ENCODE measurements at regions not wholly inside any gene's neighbourhood (a gene's known extent, or its start where the extent isn't known, plus 50 kb on each side); places are given as distances from the start of the nearest gene placed in this dataset.

DNA sequence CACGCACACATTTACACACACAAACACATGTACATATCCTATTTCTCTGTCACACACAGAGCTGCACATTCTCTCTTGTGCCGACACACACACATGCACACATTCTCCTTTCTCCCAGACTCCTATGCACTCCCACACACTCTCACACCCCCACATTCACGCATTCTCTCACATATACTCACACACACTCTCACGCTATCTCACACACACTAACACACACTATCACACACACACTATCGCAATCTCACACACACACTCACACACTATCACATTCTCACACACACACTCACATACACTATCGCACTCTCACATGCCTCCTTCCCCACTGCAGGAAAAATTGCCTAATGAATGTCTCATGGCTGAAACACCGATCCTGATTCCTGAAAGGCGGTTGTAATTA lies 450.7 kb downstream of the AACS start:
- no peak overlapping the region for H2AFZ ChIP-seq
- H3K9me2 ChIP-seq (ENCODE audit: insufficient read depth): no peaks in the 10 kb centered on the region
- no peak for DNase-seq (ENCODE audit: low spot score)
- H3K27ac ChIP-seq (ENCODE audit: low read depth): no peak overlapping the region
- H3F3A ChIP-seq (replicated peaks; ENCODE audit: low read depth): no peaks in the 10 kb centered on the region
- no peaks in the 10 kb centered on the region for H3K9me3 Mint-ChIP-seq
- no peak overlapping the region for H3K4me3 Mint-ChIP-seq
- H3K4me1 ChIP-seq (ENCODE audit: insufficient read depth): no peaks in the 10 kb centered on the region
- no peak overlapping the region for H3K27ac Mint-ChIP-seq
- no peak for TF ChIP-seq CTCF (conservative IDR thresholded peaks at IDR 0.05; ENCODE audit: low read depth in 2 of 2)
- no peak for TF ChIP-seq ZNF331 (CRISPR knock-in tag; IDR thresholded peaks at IDR 0.05; ENCODE audit: low read depth)
- TF ChIP-seq EZH2phosphoT487 (IDR thresholded peaks at IDR 0.05; ENCODE audit: unreplicated experiment): no peak
- TF ChIP-seq JUNB (IDR thresholded peaks at IDR 0.05; ENCODE audit: unreplicated experiment): no peak
- no peak for TF ChIP-seq EZH2 (IDR thresholded peaks at IDR 0.05; ENCODE audit: low read depth, unreplicated experiment)
- TF ChIP-seq ZNF462 (CRISPR knock-in tag; IDR thresholded peaks at IDR 0.05): no peak
- no peak for TF ChIP-seq ZNF114 (CRISPR knock-in tag; IDR thresholded peaks at IDR 0.05)
- no peak for TF ChIP-seq NANOG (IDR thresholded peaks at IDR 0.05; ENCODE audit: borderline replicate concordance)
- TF ChIP-seq, protein P1, sequence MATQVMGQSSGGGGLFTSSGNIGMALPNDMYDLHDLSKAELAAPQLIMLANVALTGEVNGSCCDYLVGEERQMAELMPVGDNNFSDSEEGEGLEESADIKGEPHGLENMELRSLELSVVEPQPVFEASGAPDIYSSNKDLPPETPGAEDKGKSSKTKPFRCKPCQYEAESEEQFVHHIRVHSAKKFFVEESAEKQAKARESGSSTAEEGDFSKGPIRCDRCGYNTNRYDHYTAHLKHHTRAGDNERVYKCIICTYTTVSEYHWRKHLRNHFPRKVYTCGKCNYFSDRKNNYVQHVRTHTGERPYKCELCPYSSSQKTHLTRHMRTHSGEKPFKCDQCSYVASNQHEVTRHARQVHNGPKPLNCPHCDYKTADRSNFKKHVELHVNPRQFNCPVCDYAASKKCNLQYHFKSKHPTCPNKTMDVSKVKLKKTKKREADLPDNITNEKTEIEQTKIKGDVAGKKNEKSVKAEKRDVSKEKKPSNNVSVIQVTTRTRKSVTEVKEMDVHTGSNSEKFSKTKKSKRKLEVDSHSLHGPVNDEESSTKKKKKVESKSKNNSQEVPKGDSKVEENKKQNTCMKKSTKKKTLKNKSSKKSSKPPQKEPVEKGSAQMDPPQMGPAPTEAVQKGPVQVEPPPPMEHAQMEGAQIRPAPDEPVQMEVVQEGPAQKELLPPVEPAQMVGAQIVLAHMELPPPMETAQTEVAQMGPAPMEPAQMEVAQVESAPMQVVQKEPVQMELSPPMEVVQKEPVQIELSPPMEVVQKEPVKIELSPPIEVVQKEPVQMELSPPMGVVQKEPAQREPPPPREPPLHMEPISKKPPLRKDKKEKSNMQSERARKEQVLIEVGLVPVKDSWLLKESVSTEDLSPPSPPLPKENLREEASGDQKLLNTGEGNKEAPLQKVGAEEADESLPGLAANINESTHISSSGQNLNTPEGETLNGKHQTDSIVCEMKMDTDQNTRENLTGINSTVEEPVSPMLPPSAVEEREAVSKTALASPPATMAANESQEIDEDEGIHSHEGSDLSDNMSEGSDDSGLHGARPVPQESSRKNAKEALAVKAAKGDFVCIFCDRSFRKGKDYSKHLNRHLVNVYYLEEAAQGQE (IDR thresholded peaks at IDR 0.05; ENCODE audit: unreplicated experiment): no peak
- no peak for TF ChIP-seq STAT1 (IDR thresholded peaks at IDR 0.05; ENCODE audit: unreplicated experiment)
- no peak for TF ChIP-seq CREB1 (CRISPR knock-in tag; IDR thresholded peaks at IDR 0.05; ENCODE audit: low read depth)
- TF ChIP-seq, protein P2, sequence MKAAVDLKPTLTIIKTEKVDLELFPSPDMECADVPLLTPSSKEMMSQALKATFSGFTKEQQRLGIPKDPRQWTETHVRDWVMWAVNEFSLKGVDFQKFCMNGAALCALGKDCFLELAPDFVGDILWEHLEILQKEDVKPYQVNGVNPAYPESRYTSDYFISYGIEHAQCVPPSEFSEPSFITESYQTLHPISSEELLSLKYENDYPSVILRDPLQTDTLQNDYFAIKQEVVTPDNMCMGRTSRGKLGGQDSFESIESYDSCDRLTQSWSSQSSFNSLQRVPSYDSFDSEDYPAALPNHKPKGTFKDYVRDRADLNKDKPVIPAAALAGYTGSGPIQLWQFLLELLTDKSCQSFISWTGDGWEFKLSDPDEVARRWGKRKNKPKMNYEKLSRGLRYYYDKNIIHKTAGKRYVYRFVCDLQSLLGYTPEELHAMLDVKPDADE (IDR thresholded peaks at IDR 0.05): no peak
- no peaks in the 10 kb centered on the region for H3K27me3 ChIP-seq (ENCODE audit: insufficient read depth)
- H4K20me1 ChIP-seq (replicated peaks; ENCODE audit: insufficient read depth): peaks cover 12% of the 10 kb centered on the region
- H3K27me3 Mint-ChIP-seq (ENCODE audit: insufficient read depth, low read depth, poor library complexity): peaks cover 1% of the 10 kb centered on the region
- H3K79me2 ChIP-seq (replicated peaks; ENCODE audit: insufficient read depth): peaks cover 2% of the 10 kb centered on the region; the same call in 1 of the 2 replicates
- H3K4me3 ChIP-seq: no peak overlapping the region
- H3K36me3 Mint-ChIP-seq (ENCODE audit: low read depth): peaks cover 19% of the 10 kb centered on the region
- ATAC-seq: no peak
- H3K36me3 ChIP-seq (ENCODE audit: insufficient read depth): no peaks in the 10 kb centered on the region; the same call in 1 of the 2 replicates
- peaks cover 3% of the 10 kb centered on the region; the same call in 1 of the 3 replicates for H3K4me1 Mint-ChIP-seq
- no peak overlapping the region for H3K4me2 ChIP-seq
